H9 (cell line): ENCODE measurements at regions not wholly inside any gene's neighbourhood (a gene's known extent, or its start where the extent isn't known, plus 50 kb on each side); places are given as distances from the start of the nearest gene placed in this dataset.

Experiments
- DNase-seq: peaks from one replicate; pipeline ENCODE4 v3.0.0-alpha.2; 2017
- H2AFZ ChIP-seq: one replicate; pipeline ENCODE4 v1.6.1; 2013; ENCODE audit warnings: mild to moderate bottlenecking, low read length, control low read depth, moderate library complexity
- H2AK5ac ChIP-seq: 2 replicates; pipeline ENCODE4 v1.6.1; 2013; ENCODE audit warnings: low read length, control low read depth, mixed read lengths; ENCODE audit not compliant: insufficient read length
- H2BK120ac ChIP-seq: one replicate; pipeline ENCODE4 v1.6.1; 2013; ENCODE audit warnings: low read depth, mild to moderate bottlenecking, low read length, control low read depth, inconsistent platforms; ENCODE audit not compliant: poor library complexity, severe bottlenecking
- H2BK12ac ChIP-seq: 2 replicates; pipeline ENCODE4 v1.6.1; 2013; ENCODE audit warnings: low read length, control low read depth, mixed read lengths, low read depth; ENCODE audit not compliant: insufficient read length
- H2BK15ac ChIP-seq: 2 replicates; pipeline ENCODE4 v1.6.1; 2013; ENCODE audit warnings: low read depth, low read length, control low read depth
- H2BK20ac ChIP-seq: one replicate; pipeline ENCODE4 v1.6.1; 2013; ENCODE audit warnings: low read depth, mild to moderate bottlenecking, low read length, control low read depth, inconsistent platforms; ENCODE audit not compliant: poor library complexity, severe bottlenecking
- H2BK5ac ChIP-seq: 2 replicates; pipeline ENCODE4 v1.6.1; 2013; ENCODE audit warnings: low read length, control low read depth, mixed read lengths; ENCODE audit not compliant: insufficient read length
- H3K14ac ChIP-seq: 2 replicates; pipeline ENCODE4 v1.6.1; 2013; ENCODE audit warnings: low read length, control low read depth; ENCODE audit not compliant: insufficient read depth
- H3K18ac ChIP-seq: 2 replicates; pipeline ENCODE4 v1.6.1; 2013; ENCODE audit warnings: low read depth, mild to moderate bottlenecking, mixed read lengths, low read length, control low read depth; ENCODE audit not compliant: insufficient read length
- H3K23ac ChIP-seq: 2 replicates; pipeline ENCODE4 v1.6.1; 2013; ENCODE audit warnings: low read length, control low read depth, mixed read lengths, low read depth; ENCODE audit not compliant: insufficient read length
- H3K23me2 ChIP-seq: 2 replicates; pipeline ENCODE4 v1.6.1; 2013; ENCODE audit warnings: low read depth, mild to moderate bottlenecking, mixed read lengths, low read length, control low read depth; ENCODE audit not compliant: insufficient read length, poor library complexity, severe bottlenecking
- H3K27ac ChIP-seq: 2 replicates; pipeline ENCODE4 v1.5.1; 2013; ENCODE audit warnings: low read length, control low read depth, mixed read lengths, low read depth; ENCODE audit not compliant: insufficient read length
- H3K27me3 ChIP-seq: 2 replicates; pipeline ENCODE4 v1.6.1; 2013; ENCODE audit warnings: low read length, control low read depth, inconsistent platforms; ENCODE audit not compliant: insufficient read depth
- H3K4ac ChIP-seq: 2 replicates; pipeline ENCODE4 v1.6.1; 2013; ENCODE audit warnings: low read depth, mild to moderate bottlenecking, control low read depth, inconsistent platforms, low read length, moderate library complexity
- H3K4me1 ChIP-seq: 2 replicates; pipeline ENCODE4 v1.6.1; 2013; ENCODE audit warnings: low read length, control low read depth, inconsistent platforms; ENCODE audit not compliant: insufficient read depth
- H3K4me2 ChIP-seq: 2 replicates; pipeline ENCODE4 v1.6.1; 2013; ENCODE audit warnings: low read length, control low read depth, mixed read lengths; ENCODE audit not compliant: insufficient read length, insufficient read depth
- H3K56ac ChIP-seq: 2 replicates; pipeline ENCODE4 v1.6.1; 2013; ENCODE audit warnings: low read depth, mild to moderate bottlenecking, mixed read lengths, low read length, control low read depth; ENCODE audit not compliant: insufficient read length
- H3K79me1 ChIP-seq: 2 replicates; pipeline ENCODE4 v1.6.1; 2013; ENCODE audit warnings: low read depth, mild to moderate bottlenecking, moderate library complexity, low read length, control low read depth, inconsistent platforms; ENCODE audit not compliant: insufficient read depth, poor library complexity, severe bottlenecking
- H3K79me2 ChIP-seq: 2 replicates; pipeline ENCODE4 v1.6.1; 2013; ENCODE audit warnings: low read length, control low read depth, inconsistent platforms; ENCODE audit not compliant: insufficient read depth
- H3K9ac ChIP-seq: 2 replicates; pipeline ENCODE4 v1.6.1; 2013; ENCODE audit warnings: low read length, control low read depth, mixed read lengths; ENCODE audit not compliant: insufficient read length; ENCODE audit errors: extremely low read depth
- H3K9me3 ChIP-seq: one replicate; pipeline ENCODE4 v1.6.1; 2013; ENCODE audit warnings: low read depth, low read length, inconsistent platforms; ENCODE audit not compliant: control insufficient read depth
- H3T11ph ChIP-seq: one replicate; pipeline ENCODE4 v1.6.1; 2013; ENCODE audit warnings: mild to moderate bottlenecking, low read length, control low read depth, inconsistent platforms
- H4K20me1 ChIP-seq: one replicate; pipeline ENCODE4 v1.6.1; 2013; ENCODE audit not compliant: control insufficient read depth, insufficient read length, insufficient read depth
- H4K5ac ChIP-seq: 2 replicates; pipeline ENCODE4 v1.6.1; 2013; ENCODE audit warnings: low read depth, mild to moderate bottlenecking, mixed read lengths, low read length, control low read depth; ENCODE audit not compliant: insufficient read length
- H4K8ac ChIP-seq: replicated peaks from 2 replicates; pipeline ENCODE4 v1.6.1; 2013; ENCODE audit warnings: low read length, control low read depth, mixed read lengths, low read depth; ENCODE audit not compliant: insufficient read length
- H4K91ac ChIP-seq: 2 replicates; pipeline ENCODE4 v1.6.1; 2013; ENCODE audit warnings: low read depth, mild to moderate bottlenecking, moderate library complexity, mixed read lengths, low read length, control low read depth; ENCODE audit not compliant: insufficient read length
- H3K27ac Mint-ChIP-seq, 3 experiments: 2 replicates in 2 of 3; 3 replicates in 1 of 3; pipeline ENCODE4 v1.8.0; 2020 to 2021; ENCODE audit warnings: mixed read lengths in 3 of 3, mild to moderate bottlenecking in 1 of 3, moderate library complexity in 1 of 3
- H3K27me3 Mint-ChIP-seq: 2 replicates; pipeline ENCODE4 v1.8.0; 2021; ENCODE audit warnings: low read depth, mild to moderate bottlenecking, moderate library complexity, mixed read lengths
- H3K36me3 Mint-ChIP-seq, 3 experiments: 2 replicates in 2 of 3; 3 replicates in 1 of 3; pipeline ENCODE4 v1.8.0; 2020 to 2021; ENCODE audit warnings: low read depth in 3 of 3, mixed read lengths in 3 of 3; ENCODE audit not compliant: insufficient read depth in 1 of 3
- H3K4me1 Mint-ChIP-seq, 2 experiments: 2 replicates each; pipeline ENCODE4 v1.8.0; 2020; ENCODE audit warnings: mixed read lengths in 2 of 2
- H3K4me3 Mint-ChIP-seq, 2 experiments: 2 replicates in 1 of 2; 3 replicates in 1 of 2; pipeline ENCODE4 v1.8.0; 2020 to 2021; ENCODE audit warnings: mild to moderate bottlenecking in 2 of 2, mixed read lengths in 2 of 2, moderate library complexity in 1 of 2
- H3K9me3 Mint-ChIP-seq, 2 experiments: 2 replicates in 1 of 2; 3 replicates in 1 of 2; pipeline ENCODE4 v1.8.0; 2020; ENCODE audit warnings: mild to moderate bottlenecking in 2 of 2, mixed read lengths in 2 of 2, moderate library complexity in 1 of 2
- CTCF ChIP-seq: fragments of 200-600 bp; sonication (generic); conservative IDR thresholded peaks from 3 replicates; pipeline ENCODE4 v1.8.0; 2021; ENCODE audit warnings: antibody characterized with exemption, mild to moderate bottlenecking
- WGBS: extraction: QIAGEN DNeasy Blood & Tissue Kit; methylation state at CpG from one replicate; pipeline ENCODE4 v1.1.7; 2013; ENCODE audit warnings: missing lambda C conversion rate, low lambda C conversion rate, mixed read lengths; ENCODE audit not compliant: insufficient read length; ENCODE audit errors: extremely low coverage; 5-methylcytosine and 5-hydroxymethylcytosine counted together

- Histone ChIP-seq H4K8ac (no peak overlapping the region), H3T11ph (no peak overlapping the region), H4K91ac (no peak overlapping the region), H2AFZ (no peak overlapping the region), H2BK15ac (no peak overlapping the region), H2BK120ac (no peak overlapping the region), H3K79me1 (no peaks in the 10 kb centered on the region), H3K27me3 (no peaks in the 10 kb centered on the region), H3K4me1 (peaks cover 5% of the 10 kb centered on the region; the same call in 1 of the 2 replicates), H3K27ac (no peak overlapping the region), H2BK20ac (no peak overlapping the region), H4K5ac (no peak overlapping the region), H3K23ac (no peak overlapping the region), H3K18ac (no peak overlapping the region), H3K23me2 (no peaks in the 10 kb centered on the region), H2BK5ac (no peak overlapping the region), H3K14ac (no peak overlapping the region), H3K79me2 (no peaks in the 10 kb centered on the region), H4K20me1 (no peaks in the 10 kb centered on the region), H3K9ac (no peak overlapping the region), H3K4me2 (no peak overlapping the region), H2BK12ac (no peak overlapping the region), H2AK5ac (no peak overlapping the region), H3K4ac (no peak overlapping the region), H3K9me3 (no peaks in the 10 kb centered on the region), H3K56ac (no peak overlapping the region)
- DNase-seq: no peak
- H3K4me1 Mint-ChIP-seq: peaks cover 20% of the 10 kb centered on the region in 2 experiments
- no CpG with 5 or more reads among the region's 1 CpG for WGBS
- H3K4me3 Mint-ChIP-seq: no peak overlapping the region
- TF ChIP-seq CTCF: no peak
- peaks cover 0 to 5% (median 0%) of the 10 kb centered on the region in 3 experiments; a peak in 4 of 7 replicates for H3K36me3 Mint-ChIP-seq
- H3K9me3 Mint-ChIP-seq: peaks cover 9 to 10% of the 10 kb centered on the region in 2 experiments
- 0 out of 7 replicates have a peak overlapping the region, but pooled peaks of 1 of the 3 experiments have one; percentile 4 for H3K27ac Mint-ChIP-seq
- H3K27me3 Mint-ChIP-seq: peaks cover 22% of the 10 kb centered on the region
These were observed 622.6 kb upstream of the GOT2 start for GRCh38 chr16:59356709-59357108.
